ENCODE measurements at regions not wholly inside any gene's neighbourhood (a gene's known extent, or its start where the extent isn't known, plus 50 kb on each side); places are given as distances from the start of the nearest gene placed in this dataset.

DNA sequence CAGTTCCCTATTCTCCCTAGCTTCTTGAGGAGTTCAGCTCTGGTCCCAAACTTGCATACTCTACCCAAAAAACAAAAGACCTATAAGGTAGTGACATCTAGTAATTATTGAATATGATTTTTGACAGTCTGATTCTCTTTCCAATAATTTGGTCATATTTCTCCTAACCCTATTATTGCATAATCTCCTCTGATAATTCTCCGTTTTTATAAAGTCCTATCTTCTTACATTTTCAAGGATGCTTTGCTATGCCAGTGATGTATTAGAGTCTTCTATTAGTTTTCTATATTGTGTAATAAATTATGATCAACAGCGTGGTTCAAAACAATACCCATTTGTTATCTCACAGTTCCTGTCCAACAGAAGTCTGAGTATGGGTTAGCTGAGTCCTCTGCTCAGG lies 426.3 kb downstream of the BCL11A start:
- Histone ChIP-seq H3K27me3 (no peaks in the 10 kb centered on the region), H3K4me3 (no peak overlapping the region), H3K4me1 (ENCODE audit: low read depth) (no peaks in the 10 kb centered on the region), H3K9me3 (ENCODE audit: low read depth) (no peaks in the 10 kb centered on the region), H3K27ac (no peak overlapping the region), H3K36me3 (no peaks in the 10 kb centered on the region)
- TF ChIP-seq, protein P1, sequence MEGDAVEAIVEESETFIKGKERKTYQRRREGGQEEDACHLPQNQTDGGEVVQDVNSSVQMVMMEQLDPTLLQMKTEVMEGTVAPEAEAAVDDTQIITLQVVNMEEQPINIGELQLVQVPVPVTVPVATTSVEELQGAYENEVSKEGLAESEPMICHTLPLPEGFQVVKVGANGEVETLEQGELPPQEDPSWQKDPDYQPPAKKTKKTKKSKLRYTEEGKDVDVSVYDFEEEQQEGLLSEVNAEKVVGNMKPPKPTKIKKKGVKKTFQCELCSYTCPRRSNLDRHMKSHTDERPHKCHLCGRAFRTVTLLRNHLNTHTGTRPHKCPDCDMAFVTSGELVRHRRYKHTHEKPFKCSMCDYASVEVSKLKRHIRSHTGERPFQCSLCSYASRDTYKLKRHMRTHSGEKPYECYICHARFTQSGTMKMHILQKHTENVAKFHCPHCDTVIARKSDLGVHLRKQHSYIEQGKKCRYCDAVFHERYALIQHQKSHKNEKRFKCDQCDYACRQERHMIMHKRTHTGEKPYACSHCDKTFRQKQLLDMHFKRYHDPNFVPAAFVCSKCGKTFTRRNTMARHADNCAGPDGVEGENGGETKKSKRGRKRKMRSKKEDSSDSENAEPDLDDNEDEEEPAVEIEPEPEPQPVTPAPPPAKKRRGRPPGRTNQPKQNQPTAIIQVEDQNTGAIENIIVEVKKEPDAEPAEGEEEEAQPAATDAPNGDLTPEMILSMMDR (IDR thresholded peaks at IDR 0.05; ENCODE audit: low read depth, low read length) = no peak
- no peak for DNase-seq (ENCODE audit: low read depth in 1 of 2, low spot score in 1 of 2)

DNA sequence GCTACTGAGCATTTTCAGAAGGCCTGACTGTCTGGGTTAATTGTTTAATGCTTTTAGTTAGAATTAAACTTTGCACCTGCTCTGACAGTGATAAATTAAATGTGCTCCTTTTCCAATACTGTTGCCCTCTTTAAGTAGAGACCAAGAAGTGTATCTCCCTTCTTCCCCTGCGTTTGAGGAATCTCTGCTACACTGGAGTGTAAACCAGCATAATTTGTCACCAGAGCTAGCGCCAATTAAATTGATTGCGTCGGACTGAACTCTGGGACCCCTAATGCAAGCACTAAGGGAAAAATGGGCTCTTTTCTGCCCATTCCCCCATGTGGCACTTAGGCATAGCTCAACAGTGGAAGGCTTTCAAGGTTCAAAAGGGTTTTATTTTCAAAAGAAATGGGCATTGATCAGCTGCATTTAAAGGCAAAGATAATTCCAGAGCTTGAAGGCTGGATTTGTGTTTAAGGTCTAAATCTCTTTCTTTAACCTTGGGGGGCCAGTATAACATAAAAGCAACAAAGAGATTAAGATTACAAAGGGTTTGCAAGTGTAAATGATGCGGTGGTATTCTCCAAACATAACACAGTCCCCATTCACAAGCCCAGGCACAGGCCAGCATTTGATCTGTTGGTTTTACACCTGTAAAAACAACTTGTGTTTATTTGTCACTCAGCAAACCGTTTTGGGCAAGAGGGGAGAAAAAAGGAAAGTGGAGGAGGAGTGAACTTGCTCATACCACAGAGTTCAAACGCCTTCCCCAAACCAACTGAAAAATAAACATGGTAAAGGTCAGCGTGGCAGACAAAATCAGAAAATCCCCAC lies 427.6 kb downstream of the BCL11A start:
- H3K9me3 ChIP-seq (ENCODE audit: low read depth) = no peaks in the 10 kb centered on the region
- TF ChIP-seq, protein P1 (IDR thresholded peaks at IDR 0.05; ENCODE audit: low read depth, low read length) = no peak
- DNase-seq (ENCODE audit: low read depth in 1 of 2, low spot score in 1 of 2) = no peak
- H3K27ac ChIP-seq = no peak overlapping the region
- no peaks in the 10 kb centered on the region for H3K27me3 ChIP-seq
- H3K4me3 ChIP-seq = no peak overlapping the region
- no peaks in the 10 kb centered on the region for H3K4me1 ChIP-seq (ENCODE audit: low read depth)
- H3K36me3 ChIP-seq = no peaks in the 10 kb centered on the region

DNA sequence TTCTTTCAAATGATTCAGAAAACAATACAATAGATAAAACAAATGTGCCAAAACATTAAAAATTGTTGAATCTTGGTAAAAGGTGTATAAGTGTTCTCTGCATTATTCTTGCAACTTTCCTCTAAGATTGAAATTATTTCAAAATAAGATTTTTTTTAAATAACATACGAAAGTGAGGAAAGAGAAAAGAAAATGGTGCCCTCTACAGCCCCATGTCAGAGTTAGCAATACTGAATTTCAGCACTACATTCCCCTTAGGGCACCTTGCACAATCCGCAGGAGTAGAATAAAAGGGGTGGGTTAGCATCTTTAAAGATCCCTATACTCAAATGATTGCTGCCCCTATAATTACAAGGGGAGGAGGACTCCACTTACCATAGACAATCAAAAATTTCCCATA lies 433.7 kb downstream of the BCL11A start:
- DNase-seq (ENCODE audit: low read depth in 1 of 2, low spot score in 1 of 2) = no peak
- H3K36me3 ChIP-seq = no peaks in the 10 kb centered on the region
- TF ChIP-seq, protein P1 (IDR thresholded peaks at IDR 0.05; ENCODE audit: low read depth, low read length) = no peak
- no peaks in the 10 kb centered on the region for H3K9me3 ChIP-seq (ENCODE audit: low read depth)
- H3K4me3 ChIP-seq = no peak overlapping the region
- no peak overlapping the region for H3K27ac ChIP-seq
- no peaks in the 10 kb centered on the region for H3K4me1 ChIP-seq (ENCODE audit: low read depth)
- no peaks in the 10 kb centered on the region for H3K27me3 ChIP-seq

DNA sequence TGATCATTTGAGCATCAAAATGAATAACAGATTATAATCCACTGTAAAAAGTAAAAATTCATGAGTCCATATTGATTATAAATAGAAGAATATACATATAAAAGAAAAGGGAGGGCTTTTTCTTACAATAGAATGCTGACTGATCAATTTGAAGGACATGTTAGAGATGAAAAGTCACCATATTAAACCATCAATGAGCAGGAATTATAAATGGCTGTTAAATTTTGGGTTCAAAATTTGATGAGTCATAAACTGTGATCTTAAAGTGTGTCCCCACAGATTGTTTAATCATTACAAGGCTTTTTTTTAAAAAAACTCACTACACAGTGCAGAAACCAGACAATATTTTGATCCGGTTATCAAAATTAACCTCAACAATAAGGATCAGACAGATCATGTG lies 434.5 kb downstream of the BCL11A start:
- Histone ChIP-seq H3K9me3 (ENCODE audit: low read depth) (no peaks in the 10 kb centered on the region), H3K36me3 (no peaks in the 10 kb centered on the region), H3K27me3 (no peaks in the 10 kb centered on the region), H3K4me3 (no peak overlapping the region), H3K4me1 (ENCODE audit: low read depth) (no peaks in the 10 kb centered on the region), H3K27ac (no peak overlapping the region)
- DNase-seq (ENCODE audit: low read depth in 1 of 2, low spot score in 1 of 2) = no peak
- TF ChIP-seq, protein P1 (IDR thresholded peaks at IDR 0.05; ENCODE audit: low read depth, low read length) = no peak

DNA sequence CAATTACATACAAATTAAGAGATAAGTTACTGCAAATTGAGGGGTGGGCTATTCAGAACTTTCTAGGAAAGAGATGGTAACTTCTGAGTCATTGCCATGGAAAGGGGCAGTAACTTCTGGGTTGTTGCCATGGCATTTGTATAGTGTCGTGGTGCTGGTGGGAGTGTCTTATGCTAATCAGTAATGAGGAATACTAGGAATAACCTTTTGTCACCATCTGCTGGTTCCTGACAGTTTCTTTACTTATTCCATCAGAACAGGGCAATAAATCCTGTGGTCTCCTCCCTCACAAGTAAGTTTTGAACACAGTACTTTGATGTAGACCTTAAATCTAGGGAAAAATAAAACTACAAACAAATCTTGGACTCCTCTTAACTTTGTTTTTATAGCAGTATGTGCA lies 435.4 kb downstream of the BCL11A start:
- Histone ChIP-seq H3K4me3 (no peak overlapping the region), H3K36me3 (no peaks in the 10 kb centered on the region), H3K9me3 (ENCODE audit: low read depth) (no peaks in the 10 kb centered on the region), H3K4me1 (ENCODE audit: low read depth) (no peaks in the 10 kb centered on the region), H3K27me3 (no peaks in the 10 kb centered on the region), H3K27ac (no peak overlapping the region)
- TF ChIP-seq, protein P1 (IDR thresholded peaks at IDR 0.05; ENCODE audit: low read depth, low read length) = no peak
- DNase-seq (ENCODE audit: low read depth in 1 of 2, low spot score in 1 of 2) = no peak
